ENCODE measurements at regions not wholly inside any gene's neighbourhood (a gene's known extent, or its start where the extent isn't known, plus 50 kb on each side); places are given as distances from the start of the nearest gene placed in this dataset.
"Not testable (repeated sequence)": the region's sequence is repeated elsewhere in the genome, so short reads cannot be mapped to it uniquely, and the experiment has no call there.

DNA sequence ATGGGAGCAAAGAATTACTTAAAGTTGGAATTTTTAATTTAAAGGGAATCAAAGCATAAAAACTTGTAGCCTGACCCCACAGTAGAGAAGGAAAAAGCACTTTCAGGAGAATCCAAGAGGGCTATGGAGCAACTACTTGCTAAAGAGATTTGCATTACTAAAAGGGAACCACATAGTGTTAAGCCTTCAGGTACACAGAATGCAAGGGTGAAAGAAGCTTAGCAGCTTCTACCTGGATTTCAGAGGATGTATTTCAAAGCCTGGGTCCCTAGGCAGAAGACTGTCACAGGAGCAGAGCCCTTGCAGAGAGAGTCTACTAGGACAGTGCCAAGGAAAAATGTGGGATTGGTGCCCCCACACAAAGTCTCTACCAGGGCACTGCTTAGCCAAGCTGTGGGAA, 575.0 kb downstream of the GBE1 start:
- no peak overlapping the region for H3K4me3 ChIP-seq
- no peaks in the 10 kb centered on the region for H3K36me3 ChIP-seq (ENCODE audit: low read depth, missing control alignments)
- H3K4me1 ChIP-seq = no peaks in the 10 kb centered on the region
- H3K27me3 ChIP-seq = no peaks in the 10 kb centered on the region
- DNase-seq = no peak
- no peak for TF ChIP-seq CTCF (IDR thresholded peaks at IDR 0.05)
- TF ChIP-seq POLR2A (IDR thresholded peaks at IDR 0.05) = no peak
- no peak overlapping the region for H3K27ac ChIP-seq
- intact Hi-C loops (cut with DNase I; ENCODE audit: low total_unique reads) = no loop called here
- H3K9me3 ChIP-seq = no peaks in the 10 kb centered on the region

GRCh38 chr3:81182086-81182875, 579.2 kb downstream of the GBE1 start:
- H3K27me3 ChIP-seq; DNase-seq; H3K36me3 ChIP-seq (ENCODE audit: low read depth, missing control alignments); H3K27ac ChIP-seq; intact Hi-C loops (cut with DNase I; ENCODE audit: low total_unique reads); H3K4me1 ChIP-seq; H3K9me3 ChIP-seq; H3K4me3 ChIP-seq: not testable (repeated sequence)
- 87 to 92% methylated on average over 12 of the region's 12 CpGs for WGBS, 2 donors

DNA sequence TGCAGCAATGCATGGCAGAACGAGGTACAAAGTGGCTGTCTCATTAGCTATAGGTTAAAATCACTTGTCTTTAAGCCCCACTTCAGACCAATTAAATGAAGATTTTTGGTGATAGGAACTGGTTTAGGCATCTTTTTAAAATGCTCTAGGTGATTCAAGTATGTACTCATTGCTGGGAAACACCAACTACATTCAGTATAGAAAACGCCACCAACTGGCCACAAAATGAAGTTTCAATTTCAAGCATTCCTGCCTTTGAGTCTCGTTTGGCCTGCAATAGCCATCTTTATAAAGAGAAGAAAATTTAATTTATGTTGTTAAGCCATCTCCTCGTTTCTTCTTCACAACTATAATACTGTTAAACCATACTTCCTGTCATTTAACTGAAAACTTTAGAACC, 587.9 kb downstream of the GBE1 start:
- H3K4me3 ChIP-seq = no peak overlapping the region
- no peaks in the 10 kb centered on the region for H3K36me3 ChIP-seq (ENCODE audit: low read depth, missing control alignments)
- no peaks in the 10 kb centered on the region for H3K9me3 ChIP-seq
- no peak for DNase-seq
- H3K27ac ChIP-seq = no peak overlapping the region
- TF ChIP-seq CTCF (IDR thresholded peaks at IDR 0.05) = peak in 1 of 3 experiments; percentile 10
- TF ChIP-seq POLR2A (IDR thresholded peaks at IDR 0.05) = no peak
- intact Hi-C loops (cut with DNase I; ENCODE audit: low total_unique reads) = no loop called here
- no peaks in the 10 kb centered on the region for H3K27me3 ChIP-seq
- 63 to 64% methylated on average over 4 of the region's 4 CpGs for WGBS, 2 donors
- H3K4me1 ChIP-seq = no peaks in the 10 kb centered on the region

DNA sequence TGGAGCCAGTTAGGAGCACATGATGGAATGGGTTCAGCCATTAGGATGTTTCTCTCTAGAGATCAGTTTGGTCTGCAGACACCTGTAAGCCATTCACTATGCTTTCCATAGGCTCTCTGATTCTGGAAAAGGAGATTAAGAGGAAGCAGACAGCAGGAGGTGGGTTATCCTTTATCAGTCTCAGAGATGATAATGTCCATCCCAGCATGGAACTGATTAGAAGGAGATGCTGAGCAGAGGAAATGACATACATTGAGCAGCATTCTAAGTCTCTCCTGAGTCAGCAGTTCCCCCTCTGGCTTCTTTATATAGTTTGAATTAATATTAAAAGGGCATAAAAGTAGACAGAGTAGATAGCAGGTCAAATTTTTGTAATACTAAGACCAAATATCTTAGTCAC, 591.1 kb downstream of the GBE1 start:
- no peak overlapping the region for H3K4me3 ChIP-seq
- DNase-seq = no peak
- H3K27ac ChIP-seq = no peak overlapping the region
- no peaks in the 10 kb centered on the region for H3K36me3 ChIP-seq (ENCODE audit: low read depth, missing control alignments)
- intact Hi-C loops (cut with DNase I; ENCODE audit: low total_unique reads) = no loop called here
- H3K27me3 ChIP-seq = no peaks in the 10 kb centered on the region
- H3K4me1 ChIP-seq = no peaks in the 10 kb centered on the region
- H3K9me3 ChIP-seq = no peaks in the 10 kb centered on the region
- TF ChIP-seq POLR2A (IDR thresholded peaks at IDR 0.05) (no peak), CTCF (IDR thresholded peaks at IDR 0.05) (no peak)

GRCh38 chr3:81164806-81165205, 596.6 kb downstream of the GBE1 start:
- Histone ChIP-seq H3K4me3 (no peak overlapping the region), H3K27ac (no peak overlapping the region), H3K36me3 (ENCODE audit: low read depth, missing control alignments) (no peaks in the 10 kb centered on the region), H3K9me3 (no peaks in the 10 kb centered on the region), H3K4me1 (no peaks in the 10 kb centered on the region), H3K27me3 (no peaks in the 10 kb centered on the region)
- intact Hi-C loops (cut with DNase I; ENCODE audit: low total_unique reads) = no loop called here
- DNase-seq = no peak
- no peak for TF ChIP-seq CTCF (IDR thresholded peaks at IDR 0.05)
- no peak for TF ChIP-seq POLR2A (IDR thresholded peaks at IDR 0.05)
- 94 to 97% methylated on average over 3 of the region's 3 CpGs for WGBS, 2 donors

Measured in testis (tissue), 2 donors.